ENCODE measurements at regions not wholly inside any gene's neighbourhood (a gene's known extent, or its start where the extent isn't known, plus 50 kb on each side); places are given as distances from the start of the nearest gene placed in this dataset.

DNA sequence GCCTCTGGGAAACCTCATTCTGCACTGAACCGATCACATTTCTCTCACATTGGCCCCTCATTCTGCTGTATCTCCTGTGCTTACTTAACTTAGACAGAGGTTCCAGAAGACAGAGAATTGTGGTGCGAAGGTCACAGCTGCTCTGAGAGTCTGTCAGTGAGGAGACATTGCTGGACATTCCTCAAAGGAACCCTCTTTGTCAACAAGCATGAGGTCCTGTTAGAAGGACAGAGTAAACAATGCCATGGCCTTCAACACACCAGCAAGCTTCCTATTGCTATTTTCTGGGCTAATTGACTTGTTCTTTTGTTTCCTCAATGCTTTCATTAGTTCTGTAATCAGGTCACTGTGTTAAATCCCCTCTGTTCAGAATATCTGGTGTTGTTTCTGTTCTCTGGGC, 109.3 kb upstream of the FZD8 start:
- TF ChIP-seq, protein P1, sequence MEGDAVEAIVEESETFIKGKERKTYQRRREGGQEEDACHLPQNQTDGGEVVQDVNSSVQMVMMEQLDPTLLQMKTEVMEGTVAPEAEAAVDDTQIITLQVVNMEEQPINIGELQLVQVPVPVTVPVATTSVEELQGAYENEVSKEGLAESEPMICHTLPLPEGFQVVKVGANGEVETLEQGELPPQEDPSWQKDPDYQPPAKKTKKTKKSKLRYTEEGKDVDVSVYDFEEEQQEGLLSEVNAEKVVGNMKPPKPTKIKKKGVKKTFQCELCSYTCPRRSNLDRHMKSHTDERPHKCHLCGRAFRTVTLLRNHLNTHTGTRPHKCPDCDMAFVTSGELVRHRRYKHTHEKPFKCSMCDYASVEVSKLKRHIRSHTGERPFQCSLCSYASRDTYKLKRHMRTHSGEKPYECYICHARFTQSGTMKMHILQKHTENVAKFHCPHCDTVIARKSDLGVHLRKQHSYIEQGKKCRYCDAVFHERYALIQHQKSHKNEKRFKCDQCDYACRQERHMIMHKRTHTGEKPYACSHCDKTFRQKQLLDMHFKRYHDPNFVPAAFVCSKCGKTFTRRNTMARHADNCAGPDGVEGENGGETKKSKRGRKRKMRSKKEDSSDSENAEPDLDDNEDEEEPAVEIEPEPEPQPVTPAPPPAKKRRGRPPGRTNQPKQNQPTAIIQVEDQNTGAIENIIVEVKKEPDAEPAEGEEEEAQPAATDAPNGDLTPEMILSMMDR (IDR thresholded peaks at IDR 0.05; ENCODE audit: low read depth, low read length), result no peak
- no peak for TF ChIP-seq EZH2phosphoT487 (IDR thresholded peaks at IDR 0.05; ENCODE audit: low read depth)

Data from OCI-LY3 (cell line).